Heart left ventricle (tissue), 16 donors: ENCODE measurements at regions not wholly inside any gene's neighbourhood (a gene's known extent, or its start where the extent isn't known, plus 50 kb on each side); places are given as distances from the start of the nearest gene placed in this dataset.

Source experiments
- ATAC-seq, 4 donors: fragments of 200-7000 bp; cut with Tn5 transposase; one replicate each; pipeline ENCODE4 v1.9.1; 2020 to 2022; ENCODE audit warnings: moderate library complexity in 4 of 4, mild to moderate bottlenecking in 3 of 4, moderate number of reproducible peaks in 1 of 4
- DNase-seq, 5 donors: peaks; one replicate each; pipeline ENCODE4 v3.0.0-alpha.2; 2020
- H3K27ac ChIP-seq, 12 donors: fragments of 200-600 bp; sonication (generic) in 4 of 12; one replicate each; pipeline versions ENCODE4 v1.5.0 to v1.8.0; 2016 to 2022; ENCODE audit warnings: mild to moderate bottlenecking in 2 of 12
- H3K27me3 ChIP-seq, 9 donors: fragments of 200-600 bp; sonication (generic) in 2 of 9; one replicate each; pipeline versions ENCODE4 v1.5.1 to v1.8.0; 2016 to 2022; ENCODE audit warnings: mild to moderate bottlenecking in 3 of 9
- H3K36me3 ChIP-seq, 9 donors: fragments of 200-600 bp; sonication (generic) in 2 of 9; one replicate each; pipeline versions ENCODE4 v1.5.0 to v1.8.0; 2018 to 2022; ENCODE audit warnings: mild to moderate bottlenecking in 2 of 9
- H3K4me1 ChIP-seq, 12 donors: fragments of 200-600 bp; sonication (generic) in 4 of 12; one replicate each; pipeline versions ENCODE4 v1.5.0 to v1.8.0; 2016 to 2022; ENCODE audit warnings: mild to moderate bottlenecking in 3 of 12
- H3K4me3 ChIP-seq, 12 donors: fragments of 200-600 bp; sonication (generic) in 4 of 12; one replicate each; pipeline versions ENCODE4 v1.5.0 to v1.8.0; 2017 to 2022; ENCODE audit warnings: mild to moderate bottlenecking in 9 of 12, moderate library complexity in 4 of 12
- H3K9me3 ChIP-seq, 12 donors: fragments of 200-600 bp; sonication (generic) in 4 of 12; one replicate each; pipeline versions ENCODE4 v1.5.0 to v1.8.0; 2016 to 2022; ENCODE audit warnings: mild to moderate bottlenecking in 1 of 12
- POLR2A ChIP-seq, 2 donors: fragments of 450-650 bp; IDR thresholded peaks; one replicate each; pipeline ENCODE4 v1.6.1; 2017; ENCODE audit warnings: antibody characterized with exemption in 2 of 2, mild to moderate bottlenecking in 2 of 2, moderate library complexity in 2 of 2
- whole genome bisulfite sequencing, 4 donors: extraction: QIAGEN DNeasy Blood & Tissue Kit in 2 of 4; methylation state at CpG; one replicate each; pipeline versions ENCODE4 v1.1.5 to v1.1.7; 2013 to 2018; 5-methylcytosine and 5-hydroxymethylcytosine counted together
- intact Hi-C, 10 donors: fragments of 100-400 bp; cut with DNase I; formaldehyde crosslinking; loops; one replicate each; pipeline versions ENCODE4 v1.11.1 to v1.14.2; 2022
- TF ChIP-seq, protein P1 (sequence below), 12 donors: fragments of 200-600 bp; sonication (generic) in 4 of 12; IDR thresholded peaks; one replicate each; pipeline versions ENCODE4 v1.5.0 to v1.8.0; 2018 to 2022; ENCODE audit warnings: antibody characterized with exemption in 12 of 12, mild to moderate bottlenecking in 5 of 12
- donor health status: ischemic (EF 13 %, LVEDD 7.1; RV severe dilation, severe dysfunction).
- donor health status: healthy with polysubstance abuse.
- donor health status: DM: no; HTN: yes; CAD: no.
- donor health status: DM: no; HTN: no; CAD: no.
- donor health status: ischemic (EF 25% LVEDD 6.9; RV normal size, moderate dysfunction).
- donor health status: ischemic (EF 25% LVEDD 5.7; RV mildly dilated, moderate dysfunction).
- donor health status: healthy.
- donor health status: DM: yes; HTN: yes; CAD: no.
- donor health status: ischemic (EF 35%, LVEDD 5.7; RV mildly dilated, moderate dysfunction).
- donor health status: nonischemic (EF 11% LVEDD 7.7; RV severe dilation, severe dysfunction).
- donor health status: DM: yes; HTN: yes; CAD: no.
- donor health status: PGD.
- donor health status: ischemic (EF 29% LVEDD 5.4; RV normal size, mild dysfunction).
- donor health status: nonischemic (EF 23%, LVEDD 6.1; RV moderate dilation, normal function).

- Histone ChIP-seq H3K27me3 (no peaks in the 10 kb centered on the region), H3K36me3 (no peaks in the 10 kb centered on the region), H3K4me1 (peaks cover 0 to 14% (median 7%) of the 10 kb centered on the region in 12 donors), H3K4me3 (no peak overlapping the region), H3K27ac (no peak overlapping the region), H3K9me3 (no peaks in the 10 kb centered on the region)
- intact Hi-C loops, result loop anchor here in 9 of 10 donors (5.0 to 10.0 kb wide), 9 partner anchors 88 to 753 kb away; no protein-coding TSS in a partner anchor
- WGBS, 4 donors, result 73 to 83% (median 81%) methylated on average over 5 of the region's 5 CpGs
- TF ChIP-seq, protein P1, sequence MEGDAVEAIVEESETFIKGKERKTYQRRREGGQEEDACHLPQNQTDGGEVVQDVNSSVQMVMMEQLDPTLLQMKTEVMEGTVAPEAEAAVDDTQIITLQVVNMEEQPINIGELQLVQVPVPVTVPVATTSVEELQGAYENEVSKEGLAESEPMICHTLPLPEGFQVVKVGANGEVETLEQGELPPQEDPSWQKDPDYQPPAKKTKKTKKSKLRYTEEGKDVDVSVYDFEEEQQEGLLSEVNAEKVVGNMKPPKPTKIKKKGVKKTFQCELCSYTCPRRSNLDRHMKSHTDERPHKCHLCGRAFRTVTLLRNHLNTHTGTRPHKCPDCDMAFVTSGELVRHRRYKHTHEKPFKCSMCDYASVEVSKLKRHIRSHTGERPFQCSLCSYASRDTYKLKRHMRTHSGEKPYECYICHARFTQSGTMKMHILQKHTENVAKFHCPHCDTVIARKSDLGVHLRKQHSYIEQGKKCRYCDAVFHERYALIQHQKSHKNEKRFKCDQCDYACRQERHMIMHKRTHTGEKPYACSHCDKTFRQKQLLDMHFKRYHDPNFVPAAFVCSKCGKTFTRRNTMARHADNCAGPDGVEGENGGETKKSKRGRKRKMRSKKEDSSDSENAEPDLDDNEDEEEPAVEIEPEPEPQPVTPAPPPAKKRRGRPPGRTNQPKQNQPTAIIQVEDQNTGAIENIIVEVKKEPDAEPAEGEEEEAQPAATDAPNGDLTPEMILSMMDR (IDR thresholded peaks at IDR 0.05), result no peak
- TF ChIP-seq POLR2A (IDR thresholded peaks at IDR 0.05), result no peak
- ATAC-seq (no peak), DNase-seq (no peak)
These were observed 103.3 kb downstream of the C5orf15 start for GRCh38 chr5:133865113-133865512.

GRCh38 chr5:133864711-133865110 lies 103.7 kb downstream of the C5orf15 start:
- H3K9me3 ChIP-seq, result no peaks in the 10 kb centered on the region
- no peaks in the 10 kb centered on the region for H3K27me3 ChIP-seq
- intact Hi-C loops, result loop anchor here in 9 of 10 donors (5.0 to 10.0 kb wide), 10 partner anchors 87 to 752 kb away; no protein-coding TSS in a partner anchor
- 81 to 90% (median 84%) methylated on average over 5 of the region's 5 CpGs for WGBS, 4 donors
- no peak for TF ChIP-seq POLR2A (IDR thresholded peaks at IDR 0.05)
- TF ChIP-seq, protein P1 (IDR thresholded peaks at IDR 0.05), result no peak
- H3K36me3 ChIP-seq, result no peaks in the 10 kb centered on the region
- H3K27ac ChIP-seq, result no peak overlapping the region
- no peak overlapping the region for H3K4me3 ChIP-seq
- DNase-seq (no peak), ATAC-seq (no peak)
- H3K4me1 ChIP-seq, result peaks cover 0 to 10% (median 5%) of the 10 kb centered on the region in 12 donors

DNA sequence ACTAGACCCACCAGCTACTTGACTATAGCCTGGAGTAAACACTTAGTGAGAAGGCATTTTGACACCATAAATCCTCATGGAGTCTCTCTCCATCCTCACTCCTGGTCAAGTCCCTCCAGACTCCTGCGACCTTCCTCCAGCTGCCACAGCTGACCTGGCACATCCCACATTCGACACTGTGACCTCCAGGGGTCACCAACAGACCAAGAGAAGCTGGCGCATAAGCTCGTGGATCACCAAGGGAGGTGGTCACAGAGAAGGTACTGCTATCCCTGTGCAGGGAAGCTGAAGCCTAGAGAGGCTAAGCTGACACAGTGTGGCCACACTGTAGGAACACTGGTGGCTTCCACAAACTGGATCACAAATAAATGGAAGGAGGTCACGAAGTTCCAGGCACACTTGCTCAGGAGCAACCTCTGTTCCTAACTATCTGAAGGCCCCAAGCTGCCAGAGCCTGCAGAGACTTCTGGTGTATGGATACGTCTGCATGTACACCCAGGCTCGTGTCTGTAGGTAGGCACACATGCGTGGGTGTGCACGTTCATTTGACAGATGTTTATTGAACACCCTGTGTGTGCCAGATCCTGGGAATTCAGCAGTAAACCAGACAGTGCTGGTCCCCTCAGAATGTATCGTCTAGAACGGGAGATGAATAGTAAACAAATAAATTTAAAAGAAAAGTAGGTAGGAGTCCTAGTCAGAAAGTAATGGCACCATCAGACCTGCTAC lies 104.4 kb downstream of the C5orf15 start:
- intact Hi-C loops, result loop anchor here in 3 of 10 donors (5.0 to 10.0 kb wide), 3 partner anchors 109 to 439 kb away; no protein-coding TSS in a partner anchor

DNA sequence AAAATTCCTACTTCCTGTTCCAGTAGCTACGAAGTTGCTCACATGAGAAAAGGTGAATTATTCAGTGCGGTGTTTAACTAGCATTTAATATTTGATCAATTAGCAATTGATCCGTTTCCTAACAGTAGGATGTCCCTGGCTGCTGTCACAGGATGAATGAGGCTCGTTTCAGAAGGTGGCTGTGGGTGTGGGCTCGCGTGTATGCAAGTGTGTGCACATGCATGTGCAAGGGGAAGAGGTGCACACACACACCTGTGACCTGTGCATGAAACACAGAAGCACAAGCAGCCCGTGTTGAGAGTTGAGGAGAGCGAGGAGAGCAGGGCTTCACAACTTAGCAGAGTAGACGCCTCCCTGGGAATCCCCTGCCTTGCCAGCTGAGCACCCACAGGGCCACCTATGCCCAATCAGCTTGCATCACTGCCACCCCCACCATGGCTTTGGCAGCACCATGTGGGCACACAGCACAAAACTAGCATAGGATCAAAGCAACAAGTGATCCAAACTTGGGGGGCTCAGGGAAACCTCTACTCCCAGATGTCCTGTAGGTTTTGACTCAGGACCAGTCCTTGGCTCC lies 107.2 kb downstream of the C5orf15 start:
- ATAC-seq, result no peak
- no peak for DNase-seq
- Histone ChIP-seq H3K27me3 (no peaks in the 10 kb centered on the region), H3K36me3 (no peaks in the 10 kb centered on the region), H3K4me3 (no peak overlapping the region), H3K4me1 (no peaks in the 10 kb centered on the region), H3K9me3 (no peaks in the 10 kb centered on the region), H3K27ac (no peak overlapping the region)
- TF ChIP-seq POLR2A (IDR thresholded peaks at IDR 0.05), result no peak
- TF ChIP-seq, protein P1 (IDR thresholded peaks at IDR 0.05), result no peak
- intact Hi-C loops, result loop anchor here in 3 of 10 donors (5.0 to 10.0 kb wide), 3 partner anchors 106 to 436 kb away; no protein-coding TSS in a partner anchor
- WGBS, 4 donors, result 78 to 84% (median 79%) methylated on average over 9 of the region's 9 CpGs

More for the DNA sequence above, 104.4 kb downstream of the C5orf15 start:
- TF ChIP-seq, protein P1 (IDR thresholded peaks at IDR 0.05), result no peak
- Histone ChIP-seq H3K36me3 (no peaks in the 10 kb centered on the region), H3K4me3 (no peak overlapping the region), H3K4me1 (peaks cover 0 to 3% (median 0%) of the 10 kb centered on the region in 12 donors), H3K9me3 (no peaks in the 10 kb centered on the region), H3K27ac (no peak overlapping the region), H3K27me3 (no peaks in the 10 kb centered on the region)
- no peak for DNase-seq
- no peak for ATAC-seq
- WGBS, 4 donors, result 70 to 79% (median 75%) methylated on average over 11 of the region's 11 CpGs
